ENCODE measurements at regions not wholly inside any gene's neighbourhood (a gene's known extent, or its start where the extent isn't known, plus 50 kb on each side); places are given as distances from the start of the nearest gene placed in this dataset.
"Not testable (repeated sequence)": the region's sequence is repeated elsewhere in the genome, so short reads cannot be mapped to it uniquely, and the experiment has no call there.

- TF ChIP-seq POLR2A (IDR thresholded peaks at IDR 0.05) (no peak), EP300 (IDR thresholded peaks at IDR 0.05) (no peak), POLR2AphosphoS5 (IDR thresholded peaks at IDR 0.05) (no peak)
- TF ChIP-seq, protein P1, sequence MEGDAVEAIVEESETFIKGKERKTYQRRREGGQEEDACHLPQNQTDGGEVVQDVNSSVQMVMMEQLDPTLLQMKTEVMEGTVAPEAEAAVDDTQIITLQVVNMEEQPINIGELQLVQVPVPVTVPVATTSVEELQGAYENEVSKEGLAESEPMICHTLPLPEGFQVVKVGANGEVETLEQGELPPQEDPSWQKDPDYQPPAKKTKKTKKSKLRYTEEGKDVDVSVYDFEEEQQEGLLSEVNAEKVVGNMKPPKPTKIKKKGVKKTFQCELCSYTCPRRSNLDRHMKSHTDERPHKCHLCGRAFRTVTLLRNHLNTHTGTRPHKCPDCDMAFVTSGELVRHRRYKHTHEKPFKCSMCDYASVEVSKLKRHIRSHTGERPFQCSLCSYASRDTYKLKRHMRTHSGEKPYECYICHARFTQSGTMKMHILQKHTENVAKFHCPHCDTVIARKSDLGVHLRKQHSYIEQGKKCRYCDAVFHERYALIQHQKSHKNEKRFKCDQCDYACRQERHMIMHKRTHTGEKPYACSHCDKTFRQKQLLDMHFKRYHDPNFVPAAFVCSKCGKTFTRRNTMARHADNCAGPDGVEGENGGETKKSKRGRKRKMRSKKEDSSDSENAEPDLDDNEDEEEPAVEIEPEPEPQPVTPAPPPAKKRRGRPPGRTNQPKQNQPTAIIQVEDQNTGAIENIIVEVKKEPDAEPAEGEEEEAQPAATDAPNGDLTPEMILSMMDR (IDR thresholded peaks at IDR 0.05): no peak
- H3K27ac ChIP-seq: no peak overlapping the region
- H3K27me3 ChIP-seq: no peaks in the 10 kb centered on the region
- no peaks in the 10 kb centered on the region for H3K9me3 ChIP-seq
- H3K4me3 ChIP-seq: no peak overlapping the region
- H3K36me3 ChIP-seq: no peaks in the 10 kb centered on the region
- DNase-seq: no peak
- H3K4me1 ChIP-seq: no peaks in the 10 kb centered on the region
- 93 to 94% methylated on average over 2 of the region's 2 CpGs for WGBS, 2 donors
- intact Hi-C loops (cut with DNase I): no loop called here
Measured at GRCh38 chr1:81186261-81186660, 614.5 kb upstream of the ADGRL2 start.

DNA sequence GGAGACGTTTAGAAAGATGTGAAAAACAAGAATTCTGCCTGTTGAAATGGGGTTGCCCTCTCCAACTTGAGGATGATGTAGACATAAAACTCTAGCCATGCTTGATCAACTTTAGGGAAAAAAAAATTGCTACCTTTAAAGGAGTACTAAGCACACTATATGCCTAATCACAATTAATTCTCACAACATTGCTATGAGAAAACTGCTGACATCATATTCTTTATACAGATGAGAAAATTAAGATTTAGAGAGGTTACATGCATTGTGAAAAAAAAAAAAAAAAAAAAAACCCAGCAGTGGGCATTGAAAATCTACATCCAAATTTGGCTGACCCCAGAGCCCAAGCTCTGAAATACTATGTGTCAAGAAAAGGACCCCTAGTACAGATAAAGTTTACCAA lies 617.2 kb upstream of the ADGRL2 start:
- Histone ChIP-seq H3K9me3 (no peaks in the 10 kb centered on the region), H3K27me3 (no peaks in the 10 kb centered on the region), H3K27ac (no peak overlapping the region), H3K4me1 (no peaks in the 10 kb centered on the region), H3K4me3 (no peak overlapping the region), H3K36me3 (no peaks in the 10 kb centered on the region)
- TF ChIP-seq POLR2A (IDR thresholded peaks at IDR 0.05) (no peak), POLR2AphosphoS5 (IDR thresholded peaks at IDR 0.05) (no peak), EP300 (IDR thresholded peaks at IDR 0.05) (no peak)
- TF ChIP-seq, protein P1 (IDR thresholded peaks at IDR 0.05): no peak
- DNase-seq: no peak
- WGBS, 2 donors: 78 to 79% methylated on average over 1 of the region's 1 CpG
- intact Hi-C loops (cut with DNase I): no loop called here

DNA sequence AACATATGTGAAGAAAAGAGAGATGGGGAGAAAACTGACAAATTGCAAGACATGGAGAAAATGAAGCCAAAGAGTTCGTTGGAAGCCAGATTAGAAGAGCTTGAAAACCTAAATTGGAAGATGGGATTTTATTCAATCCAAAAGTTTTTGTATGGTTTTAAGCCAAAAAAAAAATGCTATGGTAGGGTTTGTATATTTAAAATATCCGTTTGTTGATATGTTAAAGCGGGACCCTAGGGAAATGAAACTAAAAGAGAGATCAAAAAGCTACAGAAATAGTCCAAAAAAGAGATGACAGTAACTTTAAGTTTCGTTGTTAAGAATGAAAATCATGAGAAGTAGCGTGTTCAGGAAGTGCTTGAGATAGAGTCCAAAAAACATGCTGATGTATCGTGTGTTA lies 617.7 kb upstream of the ADGRL2 start:
- intact Hi-C loops (cut with DNase I): no loop called here
- TF ChIP-seq POLR2A (IDR thresholded peaks at IDR 0.05) (no peak), POLR2AphosphoS5 (IDR thresholded peaks at IDR 0.05) (no peak), EP300 (IDR thresholded peaks at IDR 0.05) (no peak)
- TF ChIP-seq, protein P1 (IDR thresholded peaks at IDR 0.05): no peak
- WGBS, 2 donors: 71 to 81% methylated on average over 6 of the region's 6 CpGs

DNA sequence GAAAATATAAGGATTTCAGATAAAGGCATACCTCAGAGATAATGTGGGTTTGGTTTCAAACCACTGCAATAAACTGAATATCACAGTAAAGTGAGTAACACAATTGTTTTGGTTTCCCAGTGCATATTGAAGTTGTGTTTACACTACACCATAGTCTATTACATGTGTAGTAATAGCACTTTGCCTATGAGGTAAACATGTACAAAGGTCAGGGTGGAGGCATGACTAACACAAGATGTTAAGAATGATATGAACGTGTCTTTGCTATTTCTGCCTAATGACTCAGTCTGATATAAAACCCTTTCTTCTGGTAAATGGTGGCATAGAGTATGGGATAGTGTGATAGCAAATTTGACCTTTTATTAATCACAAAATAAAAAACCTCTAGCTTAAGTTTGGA lies 621.5 kb upstream of the ADGRL2 start:
- Histone ChIP-seq H3K9me3 (no peaks in the 10 kb centered on the region), H3K27ac (no peak overlapping the region), H3K27me3 (no peaks in the 10 kb centered on the region), H3K4me1 (no peaks in the 10 kb centered on the region), H3K4me3 (no peak overlapping the region), H3K36me3 (no peaks in the 10 kb centered on the region)
- no peak for TF ChIP-seq POLR2AphosphoS5 (IDR thresholded peaks at IDR 0.05)
- no peak for DNase-seq
- WGBS, 2 donors: 14 to 48% methylated on average over 1 of the region's 1 CpG
- intact Hi-C loops (cut with DNase I): no loop called here

More for the DNA sequence above, 617.7 kb upstream of the ADGRL2 start:
- H3K9me3 ChIP-seq: no peaks in the 10 kb centered on the region
- no peak overlapping the region for H3K4me3 ChIP-seq
- H3K27ac ChIP-seq: no peak overlapping the region
- H3K27me3 ChIP-seq: no peaks in the 10 kb centered on the region
- H3K36me3 ChIP-seq: no peaks in the 10 kb centered on the region
- H3K4me1 ChIP-seq: no peaks in the 10 kb centered on the region
- no peak for DNase-seq

DNA sequence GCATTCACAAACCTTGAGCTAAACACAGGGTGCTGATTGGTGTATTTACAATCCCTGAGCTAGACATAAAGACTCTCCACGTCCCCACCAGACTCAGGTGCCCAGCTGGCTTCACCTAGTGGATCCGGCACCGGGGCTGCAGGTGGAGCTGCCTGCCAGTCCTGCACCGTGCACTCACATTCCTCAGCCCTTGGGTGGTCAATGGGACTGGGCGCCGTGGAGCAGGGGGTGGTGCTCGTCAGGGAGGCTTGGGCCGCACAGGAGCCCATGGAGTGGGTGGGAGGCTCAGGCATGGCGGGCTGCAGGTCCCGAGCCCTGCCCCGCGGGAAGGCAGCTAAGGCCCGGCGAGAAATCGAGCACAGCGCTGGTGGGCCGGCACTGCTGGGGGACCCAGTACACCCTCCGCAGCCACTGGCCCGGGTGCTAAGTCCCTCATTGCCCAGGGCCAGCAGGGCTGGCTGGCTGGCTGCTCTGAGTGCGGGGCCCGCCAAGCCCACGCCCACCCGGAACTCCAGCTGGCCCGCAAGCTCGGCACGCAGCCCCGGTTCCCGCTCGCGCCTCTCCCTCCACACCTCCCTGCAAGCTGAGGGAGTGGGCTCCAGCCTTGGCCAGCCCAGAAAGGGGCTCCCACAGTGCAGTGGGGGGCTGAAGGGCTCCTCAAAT lies 622.2 kb upstream of the ADGRL2 start:
- intact Hi-C loops (cut with DNase I); H3K4me3 ChIP-seq; H3K36me3 ChIP-seq; H3K27ac ChIP-seq; DNase-seq; H3K27me3 ChIP-seq; H3K4me1 ChIP-seq; H3K9me3 ChIP-seq: not testable (repeated sequence)
- 93 to 94% methylated on average over 23 to 25 of the region's 30 CpGs for WGBS, 2 donors

Data from sigmoid colon (tissue), 6 donors.